ENCODE measurements at regions not wholly inside any gene's neighbourhood (a gene's known extent, or its start where the extent isn't known, plus 50 kb on each side); places are given as distances from the start of the nearest gene placed in this dataset.

DNA sequence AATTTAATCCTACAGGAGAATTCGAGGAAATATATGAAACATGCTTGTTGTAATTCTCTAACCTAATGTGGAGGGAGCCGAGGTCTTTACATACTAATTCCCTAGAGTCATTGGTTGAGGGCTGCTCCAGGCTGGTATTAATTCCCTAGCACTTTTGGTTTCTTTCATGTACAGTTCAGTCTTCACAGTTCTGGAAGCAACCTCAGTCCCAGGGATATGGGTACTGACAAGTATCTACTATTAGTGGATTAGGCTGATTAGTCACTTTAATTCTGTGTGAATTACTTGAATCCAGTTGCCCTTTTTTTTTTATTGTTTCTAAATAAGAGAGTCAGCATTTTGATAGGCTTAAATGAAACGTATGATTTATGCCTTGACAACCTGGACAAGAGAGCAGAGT is 172.3 kb upstream of the HTR2A start:
- no peak for TF ChIP-seq POLR2A (IDR thresholded peaks at IDR 0.05)
- TF ChIP-seq, protein P1, sequence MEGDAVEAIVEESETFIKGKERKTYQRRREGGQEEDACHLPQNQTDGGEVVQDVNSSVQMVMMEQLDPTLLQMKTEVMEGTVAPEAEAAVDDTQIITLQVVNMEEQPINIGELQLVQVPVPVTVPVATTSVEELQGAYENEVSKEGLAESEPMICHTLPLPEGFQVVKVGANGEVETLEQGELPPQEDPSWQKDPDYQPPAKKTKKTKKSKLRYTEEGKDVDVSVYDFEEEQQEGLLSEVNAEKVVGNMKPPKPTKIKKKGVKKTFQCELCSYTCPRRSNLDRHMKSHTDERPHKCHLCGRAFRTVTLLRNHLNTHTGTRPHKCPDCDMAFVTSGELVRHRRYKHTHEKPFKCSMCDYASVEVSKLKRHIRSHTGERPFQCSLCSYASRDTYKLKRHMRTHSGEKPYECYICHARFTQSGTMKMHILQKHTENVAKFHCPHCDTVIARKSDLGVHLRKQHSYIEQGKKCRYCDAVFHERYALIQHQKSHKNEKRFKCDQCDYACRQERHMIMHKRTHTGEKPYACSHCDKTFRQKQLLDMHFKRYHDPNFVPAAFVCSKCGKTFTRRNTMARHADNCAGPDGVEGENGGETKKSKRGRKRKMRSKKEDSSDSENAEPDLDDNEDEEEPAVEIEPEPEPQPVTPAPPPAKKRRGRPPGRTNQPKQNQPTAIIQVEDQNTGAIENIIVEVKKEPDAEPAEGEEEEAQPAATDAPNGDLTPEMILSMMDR (IDR thresholded peaks at IDR 0.05) = no peak
- TF ChIP-seq POLR2AphosphoS5 (IDR thresholded peaks at IDR 0.05) = no peak
